Left lung (tissue), 4 donors: ENCODE measurements at regions not wholly inside any gene's neighbourhood (a gene's known extent, or its start where the extent isn't known, plus 50 kb on each side); places are given as distances from the start of the nearest gene placed in this dataset.
A peak's percentile ranks its signal among the peaks of the same experiment; 100 is the strongest.

ENCODE experiments used
- ATAC-seq: fragments of 200-7000 bp; cut with Tn5 transposase; one replicate; pipeline ENCODE4 v1.9.1; 2020; ENCODE audit warnings: moderate library complexity
- DNase-seq, 4 donors: peaks; one replicate each; pipeline ENCODE4 v3.0.0-alpha.2; 2013 to 2020
- H3K27ac ChIP-seq, 2 donors: fragments of 200-600 bp; sonication (generic) in 1 of 2; one replicate each; pipeline versions ENCODE4 v1.5.0 to v1.8.0; 2020 to 2021
- H3K27me3 ChIP-seq, 2 donors: fragments of 200-600 bp; sonication (generic) in 1 of 2; one replicate each; pipeline versions ENCODE4 v1.5.0 to v1.8.0; 2020 to 2021
- H3K36me3 ChIP-seq, 2 donors: fragments of 200-600 bp; sonication (generic) in 1 of 2; one replicate each; pipeline versions ENCODE4 v1.5.0 to v1.8.0; 2020 to 2021
- H3K4me1 ChIP-seq, 2 donors: fragments of 200-600 bp; one replicate each; pipeline ENCODE4 v1.8.0; 2021
- H3K4me3 ChIP-seq, 2 donors: fragments of 200-600 bp; sonication (generic) in 1 of 2; one replicate each; pipeline versions ENCODE4 v1.5.0 to v1.8.0; 2020 to 2021; ENCODE audit warnings: mild to moderate bottlenecking in 1 of 2
- H3K9me3 ChIP-seq, 2 donors: fragments of 200-600 bp; sonication (generic) in 1 of 2; one replicate each; pipeline versions ENCODE4 v1.5.0 to v1.8.0; 2020 to 2021
- CTCF ChIP-seq, 2 donors: fragments of 200-600 bp; sonication (generic) in 1 of 2; IDR thresholded peaks; one replicate each; pipeline versions ENCODE4 v1.5.0 to v1.8.0; 2021; ENCODE audit warnings: antibody characterized with exemption in 2 of 2
- intact Hi-C, 2 donors: fragments of 100-400 bp; cut with DNase I; formaldehyde crosslinking; loops; one replicate each; pipeline versions ENCODE4 v1.11.2 to v1.14.2; 2022
- donor health status: DM: no; HTN: yes; CAD: no.
- donor health status: DM: no; HTN: no; CAD: no.

GRCh38 chr11:129292092-129292491 is 83.6 kb upstream of the BARX2 start:
- H3K27me3 ChIP-seq, result peaks cover 0 to 3% of the 10 kb centered on the region in 2 donors
- no peak overlapping the region for H3K27ac ChIP-seq
- DNase-seq, result no peak
- H3K4me3 ChIP-seq, result no peak overlapping the region
- no peaks in the 10 kb centered on the region for H3K4me1 ChIP-seq
- TF ChIP-seq CTCF (IDR thresholded peaks at IDR 0.05), result no peak
- H3K36me3 ChIP-seq, result no peaks in the 10 kb centered on the region
- H3K9me3 ChIP-seq, result no peaks in the 10 kb centered on the region
- no peak for ATAC-seq
- intact Hi-C loops, result no loop called here

- ATAC-seq (no peak), DNase-seq (no peak)
- no peaks in the 10 kb centered on the region for H3K4me1 ChIP-seq
- TF ChIP-seq CTCF (IDR thresholded peaks at IDR 0.05), result no peak
- H3K4me3 ChIP-seq, result no peak overlapping the region
- no peaks in the 10 kb centered on the region for H3K9me3 ChIP-seq
- peaks cover 0 to 3% of the 10 kb centered on the region in 2 donors for H3K27me3 ChIP-seq
- intact Hi-C loops, result no loop called here
- H3K36me3 ChIP-seq, result no peaks in the 10 kb centered on the region
- no peak overlapping the region for H3K27ac ChIP-seq
Measured at GRCh38 chr11:129291546-129291945, 84.1 kb upstream of the BARX2 start.

- H3K27ac ChIP-seq, result no peak overlapping the region
Measured at GRCh38 chr11:129290966-129291365, 84.7 kb upstream of the BARX2 start.

GRCh38 chr11:129289350-129290040 is 86.2 kb upstream of the BARX2 start:
- Histone ChIP-seq H3K27me3 (peaks cover 0 to 3% of the 10 kb centered on the region in 2 donors), H3K4me3 (no peak overlapping the region), H3K36me3 (no peaks in the 10 kb centered on the region), H3K4me1 (no peaks in the 10 kb centered on the region), H3K27ac (no peak overlapping the region), H3K9me3 (no peaks in the 10 kb centered on the region)
- ATAC-seq (no peak), DNase-seq (no peak)
- no peak for TF ChIP-seq CTCF (IDR thresholded peaks at IDR 0.05)
- intact Hi-C loops, result no loop called here

More at GRCh38 chr11:129290966-129291365, 84.7 kb upstream of the BARX2 start:
- intact Hi-C loops, result no loop called here
- no peak for ATAC-seq
- H3K9me3 ChIP-seq, result no peaks in the 10 kb centered on the region
- DNase-seq, result no peak
- no peaks in the 10 kb centered on the region for H3K4me1 ChIP-seq
- H3K36me3 ChIP-seq, result no peaks in the 10 kb centered on the region
- H3K27me3 ChIP-seq, result peaks cover 0 to 3% of the 10 kb centered on the region in 2 donors
- no peak for TF ChIP-seq CTCF (IDR thresholded peaks at IDR 0.05)
- H3K4me3 ChIP-seq, result no peak overlapping the region

GRCh38 chr11:129287920-129288319 is 87.7 kb upstream of the BARX2 start:
- Histone ChIP-seq H3K36me3 (no peaks in the 10 kb centered on the region), H3K27ac (no peak overlapping the region), H3K4me1 (peaks cover 0 to 6% of the 10 kb centered on the region in 2 donors), H3K9me3 (no peaks in the 10 kb centered on the region), H3K27me3 (peaks cover 0 to 3% of the 10 kb centered on the region in 2 donors), H3K4me3 (no peak overlapping the region)
- no peak for DNase-seq
- intact Hi-C loops, result no loop called here
- peak; percentile 40 for ATAC-seq
- no peak for TF ChIP-seq CTCF (IDR thresholded peaks at IDR 0.05)
